Glutamatergic neuron (in vitro differentiated cells): ENCODE measurements at regions not wholly inside any gene's neighbourhood (a gene's known extent, or its start where the extent isn't known, plus 50 kb on each side); places are given as distances from the start of the nearest gene placed in this dataset.

ENCODE experiments used
- DNase-seq: peaks from one replicate; pipeline ENCODE4 v3.0.0; 2022
- H3K27ac Mint-ChIP-seq: one replicate; pipeline ENCODE4 v1.8.0; 2020; ENCODE audit warnings: mild to moderate bottlenecking, mixed read lengths, inconsistent platforms; ENCODE audit not compliant: unreplicated experiment
- H3K27me3 Mint-ChIP-seq: one replicate; pipeline ENCODE4 v1.8.0; 2020; ENCODE audit warnings: mild to moderate bottlenecking, moderate library complexity, mixed read lengths, inconsistent platforms; ENCODE audit not compliant: unreplicated experiment
- H3K36me3 Mint-ChIP-seq: one replicate; pipeline ENCODE4 v1.8.0; 2020; ENCODE audit warnings: mild to moderate bottlenecking, mixed read lengths, inconsistent platforms; ENCODE audit not compliant: unreplicated experiment
- H3K4me1 Mint-ChIP-seq: one replicate; pipeline ENCODE4 v1.8.0; 2020; ENCODE audit warnings: mild to moderate bottlenecking, low read depth, mixed read lengths, inconsistent platforms; ENCODE audit not compliant: unreplicated experiment
- H3K4me3 Mint-ChIP-seq: one replicate; pipeline ENCODE4 v1.8.0; 2020; ENCODE audit warnings: mild to moderate bottlenecking, mixed read lengths, inconsistent platforms; ENCODE audit not compliant: unreplicated experiment
- H3K9me3 Mint-ChIP-seq: one replicate; pipeline ENCODE4 v1.8.0; 2020; ENCODE audit warnings: mild to moderate bottlenecking, moderate library complexity, mixed read lengths, inconsistent platforms; ENCODE audit not compliant: unreplicated experiment
- TF ChIP-seq, protein P1 (sequence below): fragments of 200-600 bp; sonication (generic); IDR thresholded peaks from one replicate; pipeline ENCODE4 v1.5.0; 2021; ENCODE audit not compliant: partially characterized antibody, unreplicated experiment

- no peak for DNase-seq
- no peaks in the 10 kb centered on the region for H3K27me3 Mint-ChIP-seq
- H3K36me3 Mint-ChIP-seq = no peaks in the 10 kb centered on the region
- TF ChIP-seq, protein P1, sequence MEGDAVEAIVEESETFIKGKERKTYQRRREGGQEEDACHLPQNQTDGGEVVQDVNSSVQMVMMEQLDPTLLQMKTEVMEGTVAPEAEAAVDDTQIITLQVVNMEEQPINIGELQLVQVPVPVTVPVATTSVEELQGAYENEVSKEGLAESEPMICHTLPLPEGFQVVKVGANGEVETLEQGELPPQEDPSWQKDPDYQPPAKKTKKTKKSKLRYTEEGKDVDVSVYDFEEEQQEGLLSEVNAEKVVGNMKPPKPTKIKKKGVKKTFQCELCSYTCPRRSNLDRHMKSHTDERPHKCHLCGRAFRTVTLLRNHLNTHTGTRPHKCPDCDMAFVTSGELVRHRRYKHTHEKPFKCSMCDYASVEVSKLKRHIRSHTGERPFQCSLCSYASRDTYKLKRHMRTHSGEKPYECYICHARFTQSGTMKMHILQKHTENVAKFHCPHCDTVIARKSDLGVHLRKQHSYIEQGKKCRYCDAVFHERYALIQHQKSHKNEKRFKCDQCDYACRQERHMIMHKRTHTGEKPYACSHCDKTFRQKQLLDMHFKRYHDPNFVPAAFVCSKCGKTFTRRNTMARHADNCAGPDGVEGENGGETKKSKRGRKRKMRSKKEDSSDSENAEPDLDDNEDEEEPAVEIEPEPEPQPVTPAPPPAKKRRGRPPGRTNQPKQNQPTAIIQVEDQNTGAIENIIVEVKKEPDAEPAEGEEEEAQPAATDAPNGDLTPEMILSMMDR = no peak
- no peak overlapping the region for H3K4me3 Mint-ChIP-seq
- no peaks in the 10 kb centered on the region for H3K4me1 Mint-ChIP-seq
- H3K9me3 Mint-ChIP-seq = peaks cover 4% of the 10 kb centered on the region
- no peak overlapping the region for H3K27ac Mint-ChIP-seq
Observed at GRCh38 chr7:10696064-10696463, 277.6 kb upstream of the PHF14 start.

- H3K4me3 Mint-ChIP-seq = no peak overlapping the region
- H3K27me3 Mint-ChIP-seq = no peaks in the 10 kb centered on the region
- no peak overlapping the region for H3K27ac Mint-ChIP-seq
- H3K9me3 Mint-ChIP-seq = peaks cover 2% of the 10 kb centered on the region
- TF ChIP-seq, protein P1 = no peak
- H3K36me3 Mint-ChIP-seq = no peaks in the 10 kb centered on the region
- no peak for DNase-seq
- no peaks in the 10 kb centered on the region for H3K4me1 Mint-ChIP-seq
Observed at GRCh38 chr7:10703059-10703458, 270.6 kb upstream of the PHF14 start.

- no peak for DNase-seq
- Mint-ChIP-seq H3K36me3 (no peaks in the 10 kb centered on the region), H3K4me3 (no peak overlapping the region), H3K27me3 (no peaks in the 10 kb centered on the region), H3K9me3 (peaks cover 2% of the 10 kb centered on the region), H3K4me1 (no peaks in the 10 kb centered on the region), H3K27ac (no peak overlapping the region)
- TF ChIP-seq, protein P1 = no peak
Observed at GRCh38 chr7:10703981-10704380, 269.7 kb upstream of the PHF14 start.

DNA sequence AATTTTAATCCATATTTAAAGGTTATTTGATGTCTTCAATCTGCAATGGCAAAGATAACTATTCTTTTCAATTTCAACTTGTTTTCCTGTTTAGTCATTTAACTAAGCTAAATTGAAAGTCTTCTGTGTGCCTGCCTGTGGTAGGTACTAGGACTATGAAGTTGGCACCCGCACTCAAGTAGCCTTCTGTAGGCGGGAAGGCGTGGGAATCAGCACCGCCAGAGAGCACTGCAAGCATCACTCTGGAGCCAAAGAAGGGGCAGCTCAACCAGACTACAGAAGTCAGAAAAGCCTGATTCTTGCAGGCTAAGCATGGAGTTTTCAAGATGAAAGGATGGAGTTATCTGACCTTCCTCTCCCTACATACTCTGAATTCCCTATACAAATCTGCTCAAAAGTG, 269.0 kb upstream of the PHF14 start:
- TF ChIP-seq, protein P1 = no peak
- peaks cover 2% of the 10 kb centered on the region for H3K9me3 Mint-ChIP-seq
- H3K27me3 Mint-ChIP-seq = no peaks in the 10 kb centered on the region
- no peak overlapping the region for H3K4me3 Mint-ChIP-seq
- DNase-seq = no peak
- no peaks in the 10 kb centered on the region for H3K4me1 Mint-ChIP-seq
- no peaks in the 10 kb centered on the region for H3K36me3 Mint-ChIP-seq
- no peak overlapping the region for H3K27ac Mint-ChIP-seq

DNA sequence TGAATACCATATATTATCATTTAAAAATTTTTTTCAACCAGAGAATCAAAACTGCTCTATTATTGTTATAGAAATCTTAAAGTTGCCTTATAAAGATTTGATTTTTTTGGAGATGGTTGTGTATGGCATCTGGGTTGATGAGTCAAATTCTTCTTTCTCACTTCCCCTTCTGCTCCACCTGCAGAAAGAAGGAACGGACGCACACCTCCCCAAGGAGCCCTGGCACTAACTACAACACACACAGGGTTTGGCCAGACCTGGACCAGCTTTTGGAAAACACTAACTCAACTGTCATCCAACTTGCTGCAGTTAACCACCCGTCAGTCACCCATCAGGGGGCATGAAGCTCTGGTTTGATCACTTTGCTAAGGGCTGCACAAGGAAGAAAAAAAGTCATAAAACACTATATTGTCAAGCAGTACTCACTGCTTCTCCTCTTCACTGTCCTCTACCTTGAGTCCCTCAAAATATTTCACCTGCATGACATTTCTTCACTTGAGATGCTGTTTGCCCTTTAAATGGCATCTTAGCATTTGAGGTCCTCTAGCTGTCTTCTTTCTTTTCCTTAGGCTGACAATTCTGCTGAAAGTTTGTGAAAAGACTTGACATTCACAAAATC, 266.7 kb upstream of the PHF14 start:
- TF ChIP-seq, protein P1 = no peak
- H3K4me1 Mint-ChIP-seq = no peaks in the 10 kb centered on the region
- H3K4me3 Mint-ChIP-seq = no peak overlapping the region
- no peak for DNase-seq
- no peak overlapping the region for H3K27ac Mint-ChIP-seq
- no peaks in the 10 kb centered on the region for H3K27me3 Mint-ChIP-seq
- no peaks in the 10 kb centered on the region for H3K36me3 Mint-ChIP-seq
- H3K9me3 Mint-ChIP-seq = no peaks in the 10 kb centered on the region
